Dendritic cell treated with granulocyte-macrophage colony-stimulating factor and Interleukin-4, amounts not matched to agents 40 ng/mL and 50 ng/mL, for 4 days (primary cell): ENCODE measurements at regions not wholly inside any gene's neighbourhood (a gene's known extent, or its start where the extent isn't known, plus 50 kb on each side); places are given as distances from the start of the nearest gene placed in this dataset.

Source experiments
- H3K27ac Mint-ChIP-seq: one replicate; pipeline ENCODE4 v1.8.0; 2022; ENCODE audit warnings: mild to moderate bottlenecking, mixed read lengths
- H3K27me3 Mint-ChIP-seq: one replicate; pipeline ENCODE4 v1.8.0; 2022; ENCODE audit warnings: mild to moderate bottlenecking, mixed read lengths
- H3K36me3 Mint-ChIP-seq: one replicate; pipeline ENCODE4 v1.8.0; 2022; ENCODE audit warnings: low read depth, mixed read lengths
- H3K4me1 Mint-ChIP-seq: one replicate; pipeline ENCODE4 v1.8.0; 2022; ENCODE audit warnings: low read depth, mixed read lengths
- H3K4me3 Mint-ChIP-seq: one replicate; pipeline ENCODE4 v1.8.0; 2022; ENCODE audit warnings: mild to moderate bottlenecking, moderate library complexity, mixed read lengths
- H3K9me3 Mint-ChIP-seq: one replicate; pipeline ENCODE4 v1.8.0; 2022; ENCODE audit warnings: mixed read lengths
- intact Hi-C: fragments of 100-400 bp; cut with micrococcal nuclease; formaldehyde crosslinking; loops from one replicate; pipeline ENCODE4 v1.15.0; 2022

DNA sequence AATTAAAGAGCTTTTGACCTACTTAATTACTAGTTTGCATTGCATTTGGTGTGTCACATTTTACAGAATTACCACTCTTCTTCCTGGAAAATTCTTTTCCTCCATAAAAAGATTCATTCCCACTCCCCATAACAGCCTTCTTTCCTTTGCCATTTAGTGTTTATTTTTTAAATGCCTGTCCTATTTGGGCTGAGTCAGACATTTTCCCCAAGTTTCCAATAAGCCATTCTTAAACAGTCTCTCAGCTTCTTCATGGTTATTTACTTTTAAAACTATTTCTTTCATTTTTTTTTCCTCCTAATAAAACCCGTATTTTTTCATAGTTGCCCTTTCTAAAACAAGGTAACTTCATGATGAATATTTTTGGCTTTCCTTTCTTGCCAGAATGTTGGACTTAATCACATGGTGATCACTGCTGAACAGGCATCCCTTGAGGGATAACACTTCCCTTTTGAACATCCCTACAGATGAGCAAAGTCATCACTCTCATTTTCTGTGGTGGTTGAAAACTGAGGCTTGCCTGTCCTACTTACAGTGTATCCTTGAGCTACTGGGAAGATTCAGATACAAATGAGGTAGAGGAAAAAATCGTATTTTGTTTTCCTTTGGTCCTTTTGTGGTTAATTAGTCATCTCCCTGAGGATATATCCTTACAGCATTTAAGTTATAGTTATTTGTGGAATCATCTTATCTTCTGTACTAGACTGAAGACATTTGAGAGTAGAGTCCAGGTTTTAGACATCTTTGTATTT is 520.5 kb upstream of the NR3C2 start:
- intact Hi-C loops = no loop called here
- Mint-ChIP-seq H3K9me3 (peaks cover 33% of the 10 kb centered on the region), H3K27me3 (no peaks in the 10 kb centered on the region), H3K27ac (no peak overlapping the region), H3K4me3 (no peak overlapping the region), H3K36me3 (no peaks in the 10 kb centered on the region), H3K4me1 (no peaks in the 10 kb centered on the region)

- intact Hi-C loops = no loop called here
- Mint-ChIP-seq H3K9me3 (peaks cover 33% of the 10 kb centered on the region), H3K36me3 (no peaks in the 10 kb centered on the region), H3K27ac (no peak overlapping the region), H3K27me3 (no peaks in the 10 kb centered on the region), H3K4me3 (no peak overlapping the region), H3K4me1 (no peaks in the 10 kb centered on the region)
Measured at GRCh38 chr4:148961526-148961925, 519.3 kb upstream of the NR3C2 start.

DNA sequence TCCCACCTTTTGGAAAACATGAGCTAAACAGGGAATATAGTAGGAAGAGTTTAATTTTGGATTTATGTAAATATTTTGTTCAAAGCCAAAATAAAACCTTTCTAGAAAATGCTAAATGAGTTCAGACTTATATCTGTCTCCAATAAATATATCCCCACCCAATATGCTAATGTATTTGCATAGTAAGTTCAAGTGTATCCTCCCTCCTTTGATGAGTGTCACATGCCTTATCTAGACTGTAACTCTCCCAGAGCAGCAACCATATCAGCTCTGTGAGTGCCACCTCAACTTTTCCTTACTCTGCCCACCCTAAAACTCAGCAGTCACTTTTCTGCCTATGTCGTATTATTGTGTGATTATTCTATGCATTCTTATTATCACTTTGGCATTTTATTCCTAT is 516.1 kb upstream of the NR3C2 start:
- H3K27me3 Mint-ChIP-seq = no peaks in the 10 kb centered on the region
- no peaks in the 10 kb centered on the region for H3K4me1 Mint-ChIP-seq
- intact Hi-C loops = no loop called here
- H3K9me3 Mint-ChIP-seq = peaks cover 19% of the 10 kb centered on the region
- no peak overlapping the region for H3K4me3 Mint-ChIP-seq
- no peak overlapping the region for H3K27ac Mint-ChIP-seq
- H3K36me3 Mint-ChIP-seq = no peaks in the 10 kb centered on the region

DNA sequence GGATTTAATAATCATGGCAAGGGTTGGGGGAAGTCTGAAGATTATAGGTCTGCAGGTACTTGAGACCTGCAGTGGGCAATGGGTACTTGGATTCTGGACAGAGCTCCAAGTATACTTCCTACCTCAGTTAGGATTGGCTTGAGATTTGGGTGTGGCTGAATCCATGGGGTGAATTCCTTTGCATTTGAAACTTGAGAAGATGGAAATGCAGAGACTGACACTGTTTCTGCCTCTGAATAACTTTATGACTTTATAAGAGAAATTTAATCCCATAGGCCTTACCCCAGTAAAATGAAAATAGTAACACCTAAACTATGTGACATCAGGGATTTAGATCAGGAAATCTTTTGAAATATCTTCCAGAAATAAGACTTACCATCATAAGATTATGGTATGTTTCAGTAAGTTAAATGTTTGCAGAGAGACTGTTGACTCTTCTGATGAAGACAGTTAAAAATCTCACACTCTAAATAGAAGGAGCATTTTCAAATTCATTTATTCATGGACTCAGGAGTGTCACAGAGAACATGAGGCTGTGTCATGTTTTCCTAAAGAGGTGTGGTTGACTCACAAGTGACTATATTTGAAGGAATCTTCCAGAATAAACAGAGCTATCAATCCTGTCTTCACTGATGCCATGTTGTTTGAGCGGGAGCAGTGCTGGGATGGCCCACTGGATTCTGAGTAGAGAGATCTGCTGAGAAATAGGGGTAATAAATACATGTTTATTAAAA is 513.5 kb upstream of the NR3C2 start:
- Mint-ChIP-seq H3K27ac (no peak overlapping the region), H3K9me3 (peaks cover 19% of the 10 kb centered on the region), H3K4me3 (no peak overlapping the region), H3K4me1 (no peaks in the 10 kb centered on the region), H3K27me3 (no peaks in the 10 kb centered on the region), H3K36me3 (no peaks in the 10 kb centered on the region)
- intact Hi-C loops = no loop called here

DNA sequence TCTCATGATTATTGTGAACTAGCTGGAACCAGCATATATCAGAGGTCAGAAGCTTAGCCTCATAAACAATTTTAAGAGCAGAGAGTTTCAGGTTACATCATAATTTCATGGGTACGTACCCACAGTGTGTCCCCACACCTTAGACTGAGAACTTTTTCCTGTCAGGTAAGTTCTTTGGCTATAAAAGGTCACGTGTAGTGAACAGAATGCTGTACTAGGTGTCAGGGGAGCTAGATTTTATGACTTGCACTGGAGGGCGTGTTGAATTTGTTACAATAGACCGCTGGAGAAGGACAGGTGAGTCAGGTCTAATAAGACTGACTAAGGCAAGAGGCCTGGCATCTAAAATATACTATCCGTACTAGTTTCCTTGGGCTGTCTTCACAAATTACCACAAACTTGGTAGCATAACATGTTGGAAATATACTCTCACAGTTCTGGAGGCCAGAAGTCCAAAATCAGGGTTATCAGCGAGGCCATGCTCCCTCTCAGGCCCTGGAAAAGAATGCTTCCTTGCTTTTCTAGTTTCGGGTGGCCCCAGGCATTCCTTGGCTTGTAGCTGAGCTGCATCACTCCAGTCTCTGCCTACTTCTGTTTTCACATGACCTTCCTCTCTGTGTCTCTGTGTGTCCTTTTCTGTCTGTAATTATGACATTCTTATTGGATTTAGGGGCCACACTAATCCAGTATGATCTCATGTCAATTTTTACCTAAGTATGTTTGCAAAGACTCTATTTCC is 512.0 kb upstream of the NR3C2 start:
- Mint-ChIP-seq H3K27ac (no peak overlapping the region), H3K27me3 (no peaks in the 10 kb centered on the region), H3K4me1 (no peaks in the 10 kb centered on the region), H3K9me3 (peaks cover 19% of the 10 kb centered on the region), H3K36me3 (no peaks in the 10 kb centered on the region), H3K4me3 (no peak overlapping the region)
- intact Hi-C loops = no loop called here

- Mint-ChIP-seq H3K9me3 (peaks cover 19% of the 10 kb centered on the region), H3K4me3 (no peak overlapping the region), H3K36me3 (no peaks in the 10 kb centered on the region), H3K27ac (no peak overlapping the region), H3K27me3 (no peaks in the 10 kb centered on the region), H3K4me1 (no peaks in the 10 kb centered on the region)
- intact Hi-C loops = no loop called here
Measured at GRCh38 chr4:148951346-148951745, 509.1 kb upstream of the NR3C2 start.

- Mint-ChIP-seq H3K4me3 (no peak overlapping the region), H3K9me3 (peaks cover 18% of the 10 kb centered on the region), H3K27me3 (no peaks in the 10 kb centered on the region), H3K4me1 (no peaks in the 10 kb centered on the region), H3K36me3 (no peaks in the 10 kb centered on the region), H3K27ac (no peak overlapping the region)
- intact Hi-C loops = no loop called here
Measured at GRCh38 chr4:148946271-148946670, 504.1 kb upstream of the NR3C2 start.

DNA sequence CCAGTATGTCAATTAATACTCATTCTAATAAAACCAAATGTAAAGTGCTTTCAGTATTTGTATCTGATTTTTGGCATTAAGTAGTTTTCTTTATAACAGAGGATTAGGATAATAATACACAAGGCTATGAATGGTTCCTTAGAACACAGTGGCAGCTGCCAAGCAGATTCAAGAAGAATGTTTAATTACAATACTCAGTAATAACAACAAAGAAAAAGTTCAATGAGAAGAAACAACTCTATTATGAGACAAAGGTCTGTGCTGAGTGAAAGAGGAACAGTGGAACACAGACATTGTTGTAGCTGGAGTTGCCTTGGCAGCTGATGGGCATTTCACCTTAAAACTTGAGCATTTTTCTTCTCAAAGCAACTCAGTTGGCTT is 502.6 kb upstream of the NR3C2 start:
- Mint-ChIP-seq H3K27ac (no peak overlapping the region), H3K4me1 (no peaks in the 10 kb centered on the region), H3K9me3 (peaks cover 18% of the 10 kb centered on the region), H3K4me3 (no peak overlapping the region), H3K36me3 (no peaks in the 10 kb centered on the region), H3K27me3 (no peaks in the 10 kb centered on the region)
- intact Hi-C loops = no loop called here

DNA sequence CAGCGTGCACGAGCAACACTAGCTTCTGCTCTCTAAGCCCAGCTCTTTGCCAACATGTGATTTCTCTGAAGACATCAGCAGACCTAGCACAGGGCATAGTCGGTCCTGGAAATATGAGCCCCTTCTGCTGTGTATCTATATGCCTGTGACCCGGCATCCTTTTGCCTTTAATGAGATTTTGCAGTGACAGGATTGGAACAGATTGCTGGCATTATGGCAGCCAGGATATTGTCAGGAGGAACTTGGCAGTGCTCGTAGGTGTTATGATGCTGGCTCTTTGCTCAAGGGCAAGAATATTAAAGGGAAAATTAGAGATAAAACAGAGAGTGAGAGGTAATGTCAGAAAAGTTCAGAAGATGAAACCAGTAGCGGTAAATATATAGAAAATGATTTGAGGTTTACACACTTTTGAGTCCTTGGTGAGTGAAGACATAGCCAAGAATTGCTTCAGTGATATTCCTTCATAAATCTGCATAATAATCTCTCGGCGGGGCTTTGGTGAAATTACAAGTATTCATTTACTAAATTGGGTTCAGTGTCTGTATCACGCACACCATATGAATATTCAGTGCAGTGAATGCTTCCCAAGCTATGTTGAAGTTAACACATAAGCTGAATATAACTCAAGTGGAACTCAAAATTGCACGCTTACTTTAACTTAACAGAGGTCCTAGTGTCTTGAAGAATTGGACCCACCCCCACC is 502.1 kb upstream of the NR3C2 start:
- no peak overlapping the region for H3K27ac Mint-ChIP-seq
- intact Hi-C loops = no loop called here
- H3K36me3 Mint-ChIP-seq = no peaks in the 10 kb centered on the region
- no peaks in the 10 kb centered on the region for H3K27me3 Mint-ChIP-seq
- no peaks in the 10 kb centered on the region for H3K4me1 Mint-ChIP-seq
- H3K9me3 Mint-ChIP-seq = peaks cover 21% of the 10 kb centered on the region
- no peak overlapping the region for H3K4me3 Mint-ChIP-seq

DNA sequence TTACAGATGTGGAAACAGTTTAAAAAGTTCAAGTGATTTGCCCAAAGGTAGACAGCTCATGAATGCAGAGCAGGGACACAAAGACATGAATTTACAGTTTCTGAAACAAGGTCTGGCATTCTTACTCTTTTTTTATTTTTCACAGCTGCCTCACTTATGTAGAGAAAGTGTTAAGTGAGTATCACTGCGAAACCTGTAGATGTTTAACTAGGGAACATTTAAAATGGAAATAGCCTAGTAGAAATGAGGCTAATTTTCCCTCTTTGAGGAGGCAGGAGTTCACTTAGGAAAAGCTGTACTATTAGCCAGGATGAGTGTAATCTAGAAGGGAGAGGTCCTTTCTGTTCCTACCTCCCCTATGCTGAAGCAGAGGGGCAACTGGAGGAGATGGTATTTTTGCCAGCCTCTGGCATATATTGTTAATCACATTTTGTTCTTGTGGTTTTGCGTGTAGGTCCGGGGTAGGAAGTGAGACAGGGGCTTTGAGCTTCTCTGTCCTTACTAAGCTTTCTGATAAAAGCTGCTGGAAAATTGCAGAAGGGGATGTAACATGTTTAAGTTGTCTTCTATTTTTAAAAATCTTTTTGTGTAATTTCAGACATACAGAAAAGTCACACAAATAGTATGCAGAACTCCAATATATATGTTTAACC is 492.8 kb upstream of the NR3C2 start:
- intact Hi-C loops = no loop called here
- no peaks in the 10 kb centered on the region for H3K4me1 Mint-ChIP-seq
- H3K27me3 Mint-ChIP-seq = no peaks in the 10 kb centered on the region
- no peak overlapping the region for H3K27ac Mint-ChIP-seq
- H3K4me3 Mint-ChIP-seq = no peak overlapping the region
- H3K9me3 Mint-ChIP-seq = peaks cover 30% of the 10 kb centered on the region
- no peaks in the 10 kb centered on the region for H3K36me3 Mint-ChIP-seq

DNA sequence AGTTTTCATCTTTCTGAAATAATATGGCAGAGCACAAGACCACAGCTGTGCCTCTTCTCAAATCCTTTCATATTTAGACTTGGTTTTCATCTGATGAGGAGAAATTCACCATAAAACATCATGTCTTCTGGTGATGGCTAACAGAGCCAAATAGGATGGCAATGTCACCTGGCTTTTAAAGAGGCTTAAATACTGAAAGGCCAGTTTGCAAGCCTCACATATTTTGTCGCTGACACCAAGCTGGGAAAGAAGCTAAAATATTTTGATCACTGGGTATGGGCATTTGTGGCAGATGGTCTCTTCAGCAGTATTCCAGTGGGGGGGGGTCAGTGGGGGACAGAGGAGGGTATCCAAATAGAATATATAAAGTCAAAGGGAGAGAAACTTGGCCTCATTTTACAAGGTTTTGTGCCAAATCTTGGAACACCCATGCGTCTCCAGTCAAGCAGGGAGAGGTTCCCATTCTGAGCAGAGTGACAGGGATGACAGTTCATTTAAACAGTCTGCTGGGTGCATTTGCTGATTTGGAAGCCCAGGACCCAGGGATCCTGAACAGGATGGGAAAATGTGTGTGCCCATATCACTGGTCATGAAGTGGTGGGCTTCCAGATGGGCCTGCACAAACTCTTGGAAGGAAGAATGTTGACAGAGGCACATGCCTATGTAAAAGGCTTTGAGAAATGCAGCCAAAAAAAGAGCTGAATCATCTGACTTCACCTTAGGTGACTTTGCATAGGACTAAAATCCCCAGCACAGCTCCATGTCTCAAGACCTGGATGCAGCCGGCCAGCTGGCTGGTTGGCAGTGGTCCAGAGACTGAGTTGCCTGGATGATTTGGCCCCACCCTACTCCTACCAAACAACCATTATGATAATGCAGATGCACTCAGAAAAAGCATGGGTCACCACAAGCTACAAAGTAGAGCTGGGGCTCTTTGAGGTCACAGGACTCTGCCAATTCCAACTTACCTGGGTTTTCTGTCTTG is 484.4 kb upstream of the NR3C2 start:
- no peak overlapping the region for H3K4me3 Mint-ChIP-seq
- H3K27me3 Mint-ChIP-seq = no peaks in the 10 kb centered on the region
- H3K9me3 Mint-ChIP-seq = peaks cover 37% of the 10 kb centered on the region
- no peak overlapping the region for H3K27ac Mint-ChIP-seq
- no peaks in the 10 kb centered on the region for H3K4me1 Mint-ChIP-seq
- no peaks in the 10 kb centered on the region for H3K36me3 Mint-ChIP-seq
- intact Hi-C loops = no loop called here

GRCh38 chr4:148923881-148924280 is 481.7 kb upstream of the NR3C2 start:
- Mint-ChIP-seq H3K4me1 (no peaks in the 10 kb centered on the region), H3K36me3 (no peaks in the 10 kb centered on the region), H3K27me3 (no peaks in the 10 kb centered on the region), H3K9me3 (peaks cover 19% of the 10 kb centered on the region), H3K4me3 (no peak overlapping the region), H3K27ac (no peak overlapping the region)
- intact Hi-C loops = no loop called here

DNA sequence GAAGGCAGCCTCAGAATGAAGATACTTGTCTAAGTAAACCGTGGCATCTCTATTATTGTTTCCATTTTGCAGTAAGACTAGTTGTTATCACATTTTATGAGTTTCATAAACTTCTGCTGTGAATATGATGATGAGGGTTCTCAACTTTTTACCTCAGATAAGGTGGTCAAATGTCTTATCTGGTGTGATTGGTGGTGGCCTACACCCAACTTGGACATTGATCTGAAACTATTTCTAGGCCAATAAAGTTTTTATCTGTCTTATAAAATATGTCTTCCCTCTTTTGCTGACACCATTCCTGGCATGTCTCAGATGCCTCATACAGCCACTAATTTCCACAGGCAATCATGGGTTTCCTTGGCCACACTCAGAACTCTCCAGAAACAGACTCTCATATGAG is 480.3 kb upstream of the NR3C2 start:
- Mint-ChIP-seq H3K27ac (no peak overlapping the region), H3K9me3 (peaks cover 11% of the 10 kb centered on the region), H3K4me1 (no peaks in the 10 kb centered on the region), H3K36me3 (no peaks in the 10 kb centered on the region), H3K4me3 (no peak overlapping the region), H3K27me3 (no peaks in the 10 kb centered on the region)
- intact Hi-C loops = no loop called here
